DMS53 (cell line): ENCODE measurements at regions not wholly inside any gene's neighbourhood (a gene's known extent, or its start where the extent isn't known, plus 50 kb on each side); places are given as distances from the start of the nearest gene placed in this dataset.

ENCODE experiments used
- DNase-seq: peaks from one replicate; lab custom pipeline; 2025; lab: John Stamatoyannopoulos, UW

GRCh38 chr7:106196460-106197021 lies 84.4 kb upstream of the SYPL1 start:
- peak; percentile 71 for DNase-seq

- no peak for DNase-seq
Observed at GRCh38 chr7:106193661-106194060, 81.5 kb upstream of the SYPL1 start.

- DNase-seq = peak; percentile 31
Observed at GRCh38 chr7:106190589-106191330, 78.6 kb upstream of the SYPL1 start.

GRCh38 chr7:106187613-106188350 lies 75.7 kb upstream of the SYPL1 start:
- DNase-seq = no peak

GRCh38 chr7:106185719-106186118 lies 73.6 kb upstream of the SYPL1 start:
- DNase-seq = no peak

GRCh38 chr7:106183952-106184351 lies 71.8 kb upstream of the SYPL1 start:
- no peak for DNase-seq

GRCh38 chr7:106182904-106183303 lies 70.8 kb upstream of the SYPL1 start:
- no peak for DNase-seq

DNA sequence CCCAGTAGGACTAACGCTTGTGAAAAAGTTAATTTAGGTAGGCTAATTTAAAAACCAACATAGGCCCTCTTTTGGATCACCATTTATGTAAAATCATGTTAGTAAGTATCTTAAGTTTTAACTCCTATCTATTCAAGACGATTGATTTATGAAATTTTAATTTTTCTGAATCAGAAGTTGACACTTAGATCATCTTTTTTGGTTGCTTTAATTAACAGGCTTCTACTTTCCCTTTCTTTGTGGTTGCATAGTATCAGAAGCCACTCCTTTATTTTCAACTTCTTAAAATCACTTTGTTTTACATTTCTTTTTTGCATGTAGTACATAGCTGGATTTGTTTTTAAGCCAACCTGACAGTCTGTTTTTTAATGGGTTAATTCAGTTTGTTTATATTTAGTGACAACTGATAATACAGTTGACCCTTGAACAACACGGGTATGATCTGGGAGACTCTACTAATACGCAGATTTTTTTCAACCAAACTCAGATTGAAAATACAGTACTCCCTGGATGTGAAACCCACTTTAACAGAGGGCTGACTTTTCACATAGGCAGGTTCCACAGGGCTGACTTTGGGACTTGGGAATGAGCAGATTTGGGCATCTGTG lies 69.7 kb upstream of the SYPL1 start:
- no peak for DNase-seq

DNA sequence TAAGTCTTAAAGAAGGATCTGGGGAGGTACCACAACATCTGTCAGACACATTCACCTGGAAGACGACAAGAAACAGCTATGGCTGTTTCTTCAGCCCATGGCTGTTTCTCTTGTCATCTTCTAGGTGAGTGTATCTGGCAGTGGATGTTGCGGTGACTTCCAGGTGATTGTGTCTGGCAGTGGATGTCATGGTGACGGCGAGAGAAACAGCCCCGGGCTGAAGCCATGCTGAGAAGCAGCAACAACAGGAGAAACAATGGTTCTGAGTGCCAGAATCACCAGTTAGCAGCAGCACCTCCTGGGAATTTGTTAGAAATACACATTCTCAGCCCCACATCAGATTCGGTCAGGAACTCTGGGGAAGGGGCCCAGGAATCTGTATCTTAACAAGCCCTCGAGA lies 68.6 kb upstream of the SYPL1 start:
- peak; percentile 26 for DNase-seq

- peak; percentile 49 for DNase-seq
Observed at GRCh38 chr7:106179256-106179655, 67.1 kb upstream of the SYPL1 start.

DNA sequence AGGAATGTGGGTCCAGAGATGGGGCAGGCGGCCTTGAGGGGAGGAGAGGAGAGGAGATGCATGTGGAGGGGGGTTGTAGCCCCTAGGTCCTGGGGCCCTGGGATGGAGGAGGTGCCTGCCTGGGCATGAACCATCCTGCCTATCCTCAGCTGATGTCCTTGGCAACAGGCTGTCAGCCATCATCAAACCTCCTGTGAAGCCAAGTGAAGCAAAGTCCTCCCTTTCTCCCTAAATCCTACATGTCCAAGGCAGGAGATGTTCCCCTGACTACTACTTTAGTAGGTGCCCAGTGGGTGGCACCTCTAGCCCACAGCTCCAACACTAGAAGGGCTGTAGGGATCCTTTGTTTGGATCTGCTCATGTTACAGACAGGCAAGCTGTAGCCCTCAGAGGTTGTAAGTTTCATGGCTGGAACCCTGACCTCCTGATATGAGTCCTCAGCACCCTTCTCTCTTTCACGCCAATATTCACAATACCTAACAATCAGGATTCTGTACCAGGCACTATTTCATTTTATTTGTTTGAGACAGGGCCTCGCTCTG lies 66.6 kb upstream of the SYPL1 start:
- peak; percentile 78 for DNase-seq

- peak; percentile 38 for DNase-seq
Observed at GRCh38 chr7:106177738-106178592, 65.9 kb upstream of the SYPL1 start.

GRCh38 chr7:106177300-106177690 lies 65.2 kb upstream of the SYPL1 start:
- DNase-seq = no peak

DNA sequence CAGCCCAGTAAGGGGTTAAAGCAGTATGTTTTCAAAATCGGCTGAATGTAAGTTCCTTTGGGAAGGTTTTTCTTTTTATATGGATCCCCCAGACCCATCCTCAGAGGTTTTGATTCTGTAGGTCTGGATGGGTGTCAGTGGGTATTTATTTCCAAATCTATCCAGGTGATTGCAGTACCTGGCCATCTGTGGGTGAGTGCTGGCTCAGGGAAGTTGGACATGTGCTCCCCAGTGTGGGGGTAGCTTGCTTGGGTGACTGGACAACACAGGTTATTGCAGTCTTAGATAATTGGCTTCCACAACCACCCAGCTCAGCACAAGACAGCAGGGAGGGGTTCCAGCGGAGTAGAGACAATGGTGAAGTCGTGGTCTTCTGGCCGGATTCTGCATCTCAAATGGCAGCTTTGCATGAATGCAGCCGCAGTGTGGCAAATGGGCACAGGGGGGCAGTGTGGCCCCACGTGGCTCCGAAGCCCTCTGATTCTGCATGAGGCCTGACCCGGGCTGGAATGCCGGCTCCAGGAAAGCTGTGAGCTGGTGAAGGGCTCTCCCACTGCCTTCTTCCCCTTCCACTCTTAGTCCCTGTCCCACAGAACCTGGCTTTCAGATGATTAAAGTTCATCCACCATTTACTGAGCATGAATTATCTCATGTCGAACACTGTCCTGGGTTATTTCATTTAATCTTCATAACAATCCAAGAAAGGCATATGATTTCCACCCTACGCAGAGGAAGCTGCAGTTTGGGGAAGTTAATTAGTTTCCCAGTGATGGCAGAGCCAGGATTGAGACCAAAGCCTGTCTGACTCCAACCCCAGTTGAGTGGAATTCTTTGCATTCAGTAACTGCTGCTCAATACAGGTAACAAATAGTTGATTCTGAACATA lies 64.5 kb upstream of the SYPL1 start:
- peak; percentile 90 for DNase-seq

DNA sequence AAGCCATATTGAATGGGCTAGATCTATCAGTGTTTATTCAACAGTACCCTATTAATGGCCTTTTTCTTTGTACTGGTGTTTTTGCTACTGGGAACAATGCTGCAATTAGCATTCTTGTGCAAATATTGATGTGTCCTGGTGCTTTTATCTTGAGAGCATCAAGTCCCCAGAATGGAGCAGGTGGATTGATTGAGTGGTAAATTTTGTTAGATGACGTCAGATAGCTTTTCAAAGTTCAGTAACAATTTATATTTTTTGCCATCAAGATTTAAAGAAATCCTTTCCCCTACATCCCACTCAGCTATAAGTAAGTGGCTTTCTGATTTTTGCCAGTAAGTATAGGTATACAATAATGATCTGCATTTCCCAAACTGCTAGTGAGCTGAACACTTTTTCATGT lies 63.4 kb upstream of the SYPL1 start:
- DNase-seq = peak; percentile 30

- DNase-seq = no peak
Observed at GRCh38 chr7:106170651-106171050, 58.5 kb upstream of the SYPL1 start.

- no peak for DNase-seq
Observed at GRCh38 chr7:106169821-106170610, 57.9 kb upstream of the SYPL1 start.

GRCh38 chr7:106167439-106168136 lies 55.5 kb upstream of the SYPL1 start:
- DNase-seq = no peak
